ENCODE measurements at regions not wholly inside any gene's neighbourhood (a gene's known extent, or its start where the extent isn't known, plus 50 kb on each side); places are given as distances from the start of the nearest gene placed in this dataset.
A peak's percentile ranks its signal among the peaks of the same experiment; 100 is the strongest.

DNA sequence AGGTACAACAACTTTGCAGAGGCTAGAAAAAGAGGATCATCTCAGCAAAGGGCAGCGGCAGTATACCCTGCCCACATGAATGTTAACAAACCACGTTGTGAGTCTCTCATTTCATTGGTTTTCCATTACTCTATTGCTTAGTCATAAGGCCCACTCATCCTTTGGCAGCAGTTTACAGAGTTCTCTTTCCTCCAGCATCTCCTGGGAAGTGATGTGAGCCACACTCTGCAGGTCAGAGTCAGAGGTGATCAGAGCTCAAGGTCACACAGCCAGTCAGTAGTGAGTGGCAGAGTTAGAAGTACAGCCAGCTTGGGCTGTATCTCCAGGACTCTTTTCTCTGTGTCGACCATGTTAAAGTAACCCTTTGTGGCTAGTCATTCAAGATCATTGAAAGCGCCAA is 599.6 kb upstream of the GRAMD2B start:
- no peaks in the 10 kb centered on the region for H3K36me3 Mint-ChIP-seq (ENCODE audit: low read depth)
- no peak overlapping the region for H3K27ac Mint-ChIP-seq
- H3K4me3 Mint-ChIP-seq: no peak overlapping the region
- H3K4me1 Mint-ChIP-seq: no peaks in the 10 kb centered on the region
- no peaks in the 10 kb centered on the region for H3K9me3 Mint-ChIP-seq
- ATAC-seq (ENCODE audit: low read depth) (no peak), DNase-seq (no peak)
- intact Hi-C loops (cut with micrococcal nuclease): no loop called here
- POLR2A ChIA-PET: no interaction called here
- H3K27me3 Mint-ChIP-seq: peaks cover 4% of the 10 kb centered on the region
- CTCF ChIA-PET: no interaction called here
- TF ChIP-seq, protein P1, sequence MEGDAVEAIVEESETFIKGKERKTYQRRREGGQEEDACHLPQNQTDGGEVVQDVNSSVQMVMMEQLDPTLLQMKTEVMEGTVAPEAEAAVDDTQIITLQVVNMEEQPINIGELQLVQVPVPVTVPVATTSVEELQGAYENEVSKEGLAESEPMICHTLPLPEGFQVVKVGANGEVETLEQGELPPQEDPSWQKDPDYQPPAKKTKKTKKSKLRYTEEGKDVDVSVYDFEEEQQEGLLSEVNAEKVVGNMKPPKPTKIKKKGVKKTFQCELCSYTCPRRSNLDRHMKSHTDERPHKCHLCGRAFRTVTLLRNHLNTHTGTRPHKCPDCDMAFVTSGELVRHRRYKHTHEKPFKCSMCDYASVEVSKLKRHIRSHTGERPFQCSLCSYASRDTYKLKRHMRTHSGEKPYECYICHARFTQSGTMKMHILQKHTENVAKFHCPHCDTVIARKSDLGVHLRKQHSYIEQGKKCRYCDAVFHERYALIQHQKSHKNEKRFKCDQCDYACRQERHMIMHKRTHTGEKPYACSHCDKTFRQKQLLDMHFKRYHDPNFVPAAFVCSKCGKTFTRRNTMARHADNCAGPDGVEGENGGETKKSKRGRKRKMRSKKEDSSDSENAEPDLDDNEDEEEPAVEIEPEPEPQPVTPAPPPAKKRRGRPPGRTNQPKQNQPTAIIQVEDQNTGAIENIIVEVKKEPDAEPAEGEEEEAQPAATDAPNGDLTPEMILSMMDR (IDR thresholded peaks at IDR 0.05): no peak

DNA sequence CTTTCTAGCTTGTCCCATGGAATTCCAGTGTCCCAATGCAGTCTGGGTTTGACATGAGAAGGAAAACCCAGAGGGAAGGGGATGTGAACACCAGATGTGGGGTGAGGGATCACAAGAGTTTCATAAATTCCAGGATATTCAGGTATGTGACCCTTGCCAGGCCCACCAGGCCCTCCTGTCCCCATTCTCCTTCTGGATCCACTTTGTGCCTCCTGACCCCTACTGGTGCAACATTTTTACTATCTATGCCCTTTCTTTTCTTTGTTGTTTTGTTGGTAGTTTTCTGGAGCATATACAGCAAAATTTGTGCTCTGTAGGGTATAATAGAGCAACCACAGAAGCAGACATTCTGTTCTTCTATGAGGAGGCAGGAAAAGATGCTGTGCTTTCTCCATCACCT is 597.0 kb upstream of the GRAMD2B start:
- intact Hi-C loops (cut with micrococcal nuclease): no loop called here
- CTCF ChIA-PET: interaction anchor here (0.8 kb wide), 1 partner anchor 9 kb away, joined by 3 read pairs; no protein-coding TSS in a partner anchor
- no peak overlapping the region for H3K27ac Mint-ChIP-seq
- H3K9me3 Mint-ChIP-seq: peaks cover 2% of the 10 kb centered on the region
- ATAC-seq (ENCODE audit: low read depth): no peak
- POLR2A ChIA-PET: no interaction called here
- TF ChIP-seq, protein P1 (IDR thresholded peaks at IDR 0.05): no peak
- DNase-seq: no peak
- H3K27me3 Mint-ChIP-seq: peaks cover 4% of the 10 kb centered on the region
- H3K4me1 Mint-ChIP-seq: peaks cover 8% of the 10 kb centered on the region
- H3K4me3 Mint-ChIP-seq: no peak overlapping the region
- H3K36me3 Mint-ChIP-seq (ENCODE audit: low read depth): no peaks in the 10 kb centered on the region

DNA sequence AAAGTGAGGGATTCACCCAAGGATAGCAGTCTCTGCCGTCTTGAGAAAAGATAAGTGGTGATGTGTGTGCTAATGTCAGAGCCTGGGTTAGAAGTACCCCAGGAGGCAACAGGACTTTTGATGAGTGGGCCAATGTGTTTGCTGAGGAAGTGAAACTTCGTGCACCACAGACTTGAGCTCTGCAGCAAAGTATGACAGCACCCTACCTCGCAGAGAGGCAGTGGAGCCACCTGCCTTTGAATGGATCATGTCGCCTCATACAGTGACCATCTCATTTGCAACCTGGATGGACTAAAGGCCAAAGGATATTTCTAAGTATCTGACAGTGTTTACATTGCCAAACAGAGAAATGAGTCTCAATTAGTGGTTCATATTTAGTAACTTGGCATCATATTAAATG is 593.9 kb upstream of the GRAMD2B start:
- CTCF ChIA-PET: no interaction called here
- peak; percentile 31 for DNase-seq
- intact Hi-C loops (cut with micrococcal nuclease): loop anchor here (1.0 kb wide), 1 partner anchor 1081 kb away; no protein-coding TSS in a partner anchor

DNA sequence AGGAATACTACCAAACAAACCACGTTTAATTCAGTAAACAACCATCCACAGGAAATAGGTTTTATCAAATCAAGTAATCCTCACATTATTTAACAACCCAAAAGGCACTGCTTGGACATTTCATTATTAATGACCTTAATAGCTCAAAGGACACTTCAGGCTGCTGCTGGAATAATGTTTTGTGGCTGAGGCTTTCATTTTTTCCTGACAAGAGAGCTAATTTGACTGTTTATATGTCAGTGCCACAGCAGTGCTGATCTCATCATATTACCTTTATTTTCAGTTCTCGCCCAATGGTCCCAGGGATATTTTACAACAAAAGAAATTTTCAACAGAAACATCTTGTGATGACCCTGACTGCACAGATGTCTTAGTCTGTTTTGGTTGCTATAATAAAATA is 589.8 kb upstream of the GRAMD2B start:
- Mint-ChIP-seq H3K27ac (no peak overlapping the region), H3K27me3 (peaks cover 5% of the 10 kb centered on the region), H3K9me3 (peaks cover 5% of the 10 kb centered on the region), H3K36me3 (ENCODE audit: low read depth) (no peaks in the 10 kb centered on the region), H3K4me1 (peaks cover 11% of the 10 kb centered on the region), H3K4me3 (no peak overlapping the region)
- ATAC-seq (ENCODE audit: low read depth): no peak
- CTCF ChIA-PET: no interaction called here
- POLR2A ChIA-PET: no interaction called here
- intact Hi-C loops (cut with micrococcal nuclease): no loop called here
- TF ChIP-seq, protein P1 (IDR thresholded peaks at IDR 0.05): no peak
- DNase-seq: no peak

More for the DNA sequence above, 593.9 kb upstream of the GRAMD2B start:
- H3K9me3 Mint-ChIP-seq: peaks cover 5% of the 10 kb centered on the region
- H3K36me3 Mint-ChIP-seq (ENCODE audit: low read depth): no peaks in the 10 kb centered on the region
- ATAC-seq (ENCODE audit: low read depth): peak; percentile 98
- POLR2A ChIA-PET: interaction anchor here (1.0 kb wide), 1 partner anchor 1245 kb away, joined by 3 read pairs; no protein-coding TSS in a partner anchor
- H3K4me3 Mint-ChIP-seq: no peak overlapping the region
- peaks cover 8% of the 10 kb centered on the region for H3K4me1 Mint-ChIP-seq
- peaks cover under 1% of the 10 kb centered on the region for H3K27me3 Mint-ChIP-seq
- TF ChIP-seq, protein P1 (IDR thresholded peaks at IDR 0.05): no peak
- no peak overlapping the region for H3K27ac Mint-ChIP-seq

DNA sequence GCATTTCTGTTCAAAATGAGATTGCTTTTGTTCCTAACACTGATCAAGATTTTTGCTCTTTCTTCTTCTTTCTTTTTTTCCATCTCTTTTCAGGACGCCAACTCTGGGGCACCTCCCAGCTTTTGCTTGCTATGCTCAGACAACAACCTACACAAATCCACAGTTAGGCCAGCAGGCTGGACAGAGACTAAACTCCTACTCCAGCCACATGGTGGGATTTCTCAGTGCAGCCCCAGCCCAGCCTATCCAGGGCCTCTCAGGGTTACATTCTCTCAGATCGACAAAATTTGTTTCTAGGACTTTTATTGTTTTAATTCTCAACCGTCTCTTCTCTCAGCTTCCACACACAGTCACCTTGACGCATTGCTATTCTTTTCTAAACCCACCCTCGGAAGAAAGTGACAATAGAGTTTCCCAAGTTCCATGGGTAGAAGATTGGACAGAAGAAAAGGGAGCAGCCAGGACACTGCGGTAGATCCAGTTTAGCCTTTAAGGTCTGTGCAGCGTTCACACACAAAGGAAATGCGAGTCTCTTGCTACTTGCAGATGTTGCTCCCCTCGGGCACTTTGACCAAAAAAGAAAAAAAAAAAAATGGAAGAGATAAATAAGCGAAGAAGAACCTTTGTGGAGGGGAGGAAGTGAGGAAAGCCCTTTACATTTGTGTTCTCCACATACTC is 588.6 kb upstream of the GRAMD2B start:
- intact Hi-C loops (cut with micrococcal nuclease): loop anchor here (1.0 to 5.0 kb wide), 4 partner anchors 1086 to 1897 kb away; no protein-coding TSS in a partner anchor
- ChIA-PET CTCF (interaction anchor here (0.6 to 1.6 kb wide), 6 partner anchors 9 to 1844 kb away, joined by 3 to 7 read pairs (median 3); no protein-coding TSS in a partner anchor), POLR2A (no interaction called here)
- Mint-ChIP-seq H3K4me1 (peaks cover 3% of the 10 kb centered on the region), H3K36me3 (ENCODE audit: low read depth) (no peaks in the 10 kb centered on the region), H3K9me3 (peaks cover 5% of the 10 kb centered on the region), H3K4me3 (no peak overlapping the region), H3K27me3 (peaks cover 6% of the 10 kb centered on the region), H3K27ac (no peak overlapping the region)
- ATAC-seq (ENCODE audit: low read depth): no peak
- no peak for DNase-seq
- TF ChIP-seq, protein P1 (IDR thresholded peaks at IDR 0.05): no peak
